ENCODE measurements at regions not wholly inside any gene's neighbourhood (a gene's known extent, or its start where the extent isn't known, plus 50 kb on each side); places are given as distances from the start of the nearest gene placed in this dataset.
"Not testable (repeated sequence)": the region's sequence is repeated elsewhere in the genome, so short reads cannot be mapped to it uniquely, and the experiment has no call there.

DNA sequence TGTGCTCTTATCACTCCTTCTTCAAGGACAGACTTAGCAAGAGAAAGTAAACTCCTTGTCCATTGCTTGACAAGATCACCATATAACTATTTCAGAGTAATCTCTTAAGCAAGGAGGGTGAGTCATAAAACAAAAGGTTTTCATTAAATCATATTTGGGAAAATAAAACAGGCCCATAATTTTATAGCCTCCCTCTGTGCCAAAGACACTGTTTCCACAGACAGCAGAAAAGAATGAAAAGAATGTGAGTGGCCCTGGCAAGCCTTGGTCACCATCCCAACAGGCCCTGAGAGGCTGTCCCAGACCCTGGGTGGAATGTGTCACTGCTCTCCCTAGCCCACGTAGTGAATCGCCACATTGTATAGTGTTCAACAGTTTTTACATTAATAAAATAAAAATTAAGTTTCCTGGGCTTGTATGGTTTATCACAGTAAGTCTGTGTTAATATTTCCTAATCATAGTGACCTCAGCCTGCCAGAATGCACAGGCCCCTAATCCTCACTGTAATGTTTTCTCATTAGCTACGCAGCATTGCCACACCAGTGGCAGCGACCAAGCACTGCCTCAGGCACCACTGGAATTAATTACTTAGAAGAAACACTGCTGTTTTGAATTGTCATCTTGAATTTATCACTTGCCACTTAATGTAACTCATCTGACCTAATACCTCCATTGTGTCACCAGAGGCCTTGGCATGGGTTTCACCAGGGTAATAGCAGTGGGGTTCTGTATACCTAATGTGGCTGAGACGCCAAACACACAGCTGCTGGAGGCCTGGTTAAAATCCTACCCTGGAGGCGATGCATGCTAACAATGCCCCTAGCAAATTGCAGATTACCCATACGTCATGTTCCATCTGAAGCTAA is 401.9 kb downstream of the LNPK start:
- DNase-seq = no peak

DNA sequence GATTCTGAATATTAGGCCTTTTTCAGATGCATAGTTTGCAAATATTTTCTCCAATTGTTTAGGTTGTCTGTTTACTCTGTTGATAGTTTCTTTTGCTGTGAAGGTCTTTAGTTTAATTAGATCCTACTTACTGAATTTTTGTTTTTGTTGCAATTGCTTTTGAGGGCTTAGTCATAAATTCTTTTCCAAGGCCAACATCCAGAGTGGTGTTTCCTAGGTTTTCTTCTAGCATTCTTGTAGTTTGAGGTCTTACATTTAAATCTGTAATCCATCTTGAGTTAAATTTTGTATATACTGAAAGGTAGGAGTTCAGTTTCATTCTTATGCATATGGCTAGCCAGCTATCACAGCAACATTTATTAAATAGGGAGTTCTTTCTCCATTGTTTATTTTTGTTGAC is 404.8 kb downstream of the LNPK start:
- DNase-seq = no peak

DNA sequence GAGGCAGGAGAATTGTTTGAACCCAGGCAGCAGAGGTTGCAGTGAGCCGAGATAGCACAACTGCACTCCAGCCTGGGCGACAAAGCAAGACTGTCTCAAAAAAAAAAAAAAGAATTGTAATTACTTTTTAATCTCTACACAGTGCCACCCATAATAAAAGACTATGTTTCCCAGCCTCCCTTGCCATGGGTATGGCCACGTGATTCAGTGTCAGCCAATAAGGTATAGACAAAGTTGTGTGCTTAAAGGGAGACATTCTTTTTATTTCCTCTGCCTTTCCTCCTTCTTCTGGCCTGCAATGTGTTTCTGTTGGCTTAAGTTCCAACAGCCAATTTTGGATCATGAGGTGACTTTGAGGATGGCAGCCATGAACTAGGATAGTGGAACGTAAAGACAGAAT is 406.9 kb downstream of the LNPK start:
- no peak for DNase-seq

DNA sequence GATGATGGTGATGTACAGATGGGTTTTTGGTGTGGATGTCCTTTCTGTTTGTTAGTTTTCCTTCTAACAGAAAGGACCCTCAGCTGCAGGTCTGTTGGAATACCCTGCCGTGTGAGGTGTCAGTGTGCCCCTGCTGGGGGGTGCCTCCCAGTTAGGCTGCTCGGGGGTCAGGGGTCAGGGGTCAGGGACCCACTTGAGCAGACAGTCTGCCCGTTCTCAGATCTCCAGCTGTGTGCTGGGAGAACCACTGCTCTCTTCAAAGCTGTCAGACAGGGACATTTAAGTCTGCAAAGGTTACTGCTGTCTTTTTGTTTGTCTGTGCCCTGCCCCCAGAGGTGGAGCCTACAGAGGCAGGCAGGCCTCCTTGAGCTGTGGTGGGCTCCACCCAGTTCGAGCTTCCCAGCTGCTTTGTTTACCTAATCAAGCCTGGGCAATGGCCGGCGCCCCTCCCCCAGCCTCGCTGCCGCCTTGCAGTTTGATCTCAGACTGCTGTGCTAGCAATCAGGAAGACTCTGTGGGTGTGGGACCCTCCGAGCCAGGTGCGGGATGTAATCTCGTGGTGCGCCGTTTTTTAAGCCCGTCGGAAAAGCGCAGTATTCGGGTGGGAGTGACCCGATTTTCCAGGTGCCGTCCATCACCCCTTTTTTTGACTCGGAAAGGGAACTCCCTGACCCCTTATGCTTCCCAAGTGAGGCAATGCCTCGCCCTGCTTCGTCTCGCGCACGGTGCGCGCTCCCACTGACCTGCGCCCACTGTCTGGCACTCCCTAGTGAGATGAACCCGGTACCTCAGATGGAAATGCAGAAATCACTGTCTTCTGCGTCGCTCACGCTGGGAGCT is 408.2 kb downstream of the LNPK start:
- DNase-seq = not testable (repeated sequence)

DNA sequence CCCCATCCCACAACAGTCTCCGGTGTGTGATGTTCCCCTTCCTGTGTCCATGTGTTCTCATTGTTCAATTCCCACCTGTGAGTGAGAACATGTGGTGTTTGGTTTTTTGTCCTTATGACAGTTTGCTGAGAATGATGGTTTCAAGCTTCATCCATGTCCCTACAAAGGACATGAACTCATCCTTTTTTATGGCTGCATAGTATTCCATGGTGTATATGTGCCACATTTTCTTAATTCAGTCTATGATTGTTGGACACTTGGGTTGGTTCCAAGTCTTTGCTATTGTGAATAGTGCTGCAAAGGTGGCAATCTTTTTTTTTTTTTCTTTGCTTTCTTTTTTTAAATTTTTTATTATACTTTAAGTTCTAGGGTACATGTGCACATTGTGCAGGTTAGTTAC is 406.7 kb upstream of the ATP5MC3 start:
- DNase-seq = not testable (repeated sequence)

DNA sequence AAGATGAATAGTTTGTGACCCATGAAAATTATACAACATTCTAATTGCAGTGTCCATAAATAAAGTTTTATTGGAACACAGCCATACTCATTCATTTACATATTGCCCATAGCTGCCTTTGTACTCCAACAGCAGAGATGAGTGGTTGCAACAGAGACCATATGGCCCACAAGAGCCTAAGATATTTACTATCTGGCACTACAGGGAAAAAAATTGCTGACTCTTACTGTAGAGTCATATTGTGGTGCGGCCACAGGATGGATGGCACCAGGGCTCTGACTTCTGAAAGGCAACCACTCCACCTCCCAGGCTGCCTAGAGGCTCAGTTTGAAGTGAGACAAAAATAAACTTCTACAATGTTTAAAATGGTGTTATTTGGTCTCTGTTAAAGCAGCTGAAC is 404.0 kb upstream of the ATP5MC3 start:
- peak; percentile 20 for DNase-seq

DNA sequence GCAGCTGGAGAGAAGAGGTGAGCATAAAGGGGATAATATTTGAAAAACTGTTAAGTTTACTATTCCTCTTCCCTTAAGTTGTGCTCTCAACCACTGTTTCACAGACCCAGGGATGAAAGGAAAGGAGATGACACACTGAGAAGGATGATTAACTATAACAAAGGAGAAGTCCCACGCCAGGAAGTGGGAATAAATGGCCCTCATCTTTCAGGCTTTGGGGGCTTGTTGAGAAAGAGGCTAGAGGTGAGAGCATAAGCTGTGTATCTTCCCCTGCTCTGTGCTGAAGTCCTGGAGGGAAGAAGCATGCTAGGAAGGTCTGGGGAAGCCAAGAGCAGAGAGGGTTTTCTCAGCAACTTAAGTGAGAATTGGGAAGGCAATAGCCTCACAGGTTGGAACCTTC is 399.1 kb upstream of the ATP5MC3 start:
- no peak for DNase-seq

DNA sequence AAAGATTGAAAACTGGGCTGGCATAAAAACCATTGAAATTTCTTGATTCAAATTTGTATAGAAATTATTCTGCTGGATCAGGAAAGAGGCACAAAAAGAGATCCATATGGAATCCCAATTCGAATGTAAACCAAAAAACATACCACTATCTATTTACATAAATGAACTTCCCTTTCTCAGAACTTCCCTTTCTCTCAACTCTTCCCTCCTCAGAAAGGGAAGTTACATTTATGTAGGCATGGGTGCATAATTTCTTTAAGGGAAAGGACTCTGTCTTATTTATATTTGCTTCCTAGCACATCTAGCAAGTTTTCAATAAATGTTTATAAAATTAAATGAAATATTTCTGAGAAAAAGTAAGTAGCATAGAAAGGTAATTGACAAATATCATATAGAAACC is 398.1 kb upstream of the ATP5MC3 start:
- DNase-seq = peak; percentile 66

DNA sequence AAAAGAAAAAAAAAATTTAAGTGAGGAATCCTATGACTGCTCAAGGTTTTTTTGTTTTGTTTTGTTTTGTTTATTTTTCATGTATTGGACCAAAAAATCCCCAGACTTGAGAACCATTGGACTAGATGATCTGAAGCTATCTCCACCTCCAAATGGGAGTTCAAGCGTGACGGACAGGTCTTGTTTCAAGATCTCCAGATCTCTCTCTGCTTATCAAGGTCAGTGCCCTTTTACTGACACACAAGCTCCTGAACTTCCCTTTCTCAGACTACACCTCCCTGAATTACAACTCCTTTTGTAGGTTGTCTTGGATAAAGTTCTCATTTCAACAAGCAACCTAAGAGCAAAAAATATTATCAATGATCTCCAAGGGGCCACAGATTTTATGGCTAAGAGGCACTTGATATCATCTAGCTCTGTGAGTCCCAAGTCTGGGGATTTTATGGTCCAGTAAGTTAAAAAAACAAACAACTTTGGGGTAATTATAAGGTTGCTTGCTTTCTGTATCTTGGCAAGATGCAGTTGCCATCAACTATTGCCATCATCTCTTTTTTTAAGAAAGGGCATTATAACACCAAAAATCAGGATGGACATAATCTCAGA is 396.0 kb upstream of the ATP5MC3 start:
- no peak for DNase-seq

DNA sequence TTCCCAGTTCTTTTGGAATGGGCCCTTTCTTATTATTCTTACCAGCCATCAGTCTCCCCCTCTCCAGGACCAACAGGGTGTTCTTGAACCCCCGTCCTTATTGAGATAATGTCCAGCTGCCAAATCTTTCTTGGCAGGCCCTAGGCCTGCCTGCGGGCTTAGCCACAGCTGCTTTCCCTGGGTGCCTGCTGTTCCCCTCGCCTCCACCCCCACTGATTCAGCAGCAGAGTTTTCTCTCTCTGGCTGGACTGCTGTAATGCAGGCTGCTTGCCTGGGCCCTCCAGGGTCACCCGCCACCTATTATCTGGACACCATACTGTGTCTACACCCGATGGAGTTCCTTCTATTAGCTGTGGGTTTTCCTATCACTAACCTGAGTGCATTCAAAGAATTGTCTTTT is 395.4 kb upstream of the ATP5MC3 start:
- DNase-seq = no peak

DNA sequence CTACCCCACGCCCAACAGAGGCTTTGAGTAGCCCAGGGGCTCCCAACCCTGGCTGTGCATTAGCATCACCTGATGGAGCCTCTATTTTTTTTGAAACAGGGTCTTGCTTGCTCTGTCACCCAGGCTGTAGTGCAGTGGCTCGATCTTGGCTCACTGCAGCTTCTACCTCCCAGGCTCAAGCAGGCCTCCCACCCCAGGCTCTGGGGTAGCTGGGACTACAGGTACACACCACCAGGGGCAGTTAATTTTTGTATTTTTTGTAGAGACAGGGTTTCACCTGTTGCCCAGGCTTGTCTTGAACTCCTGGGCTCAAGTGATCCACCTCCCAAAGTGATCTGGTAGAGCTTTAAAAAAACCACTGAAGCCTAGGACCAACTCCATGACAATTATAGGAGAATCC is 394.8 kb upstream of the ATP5MC3 start:
- no peak for DNase-seq

DNA sequence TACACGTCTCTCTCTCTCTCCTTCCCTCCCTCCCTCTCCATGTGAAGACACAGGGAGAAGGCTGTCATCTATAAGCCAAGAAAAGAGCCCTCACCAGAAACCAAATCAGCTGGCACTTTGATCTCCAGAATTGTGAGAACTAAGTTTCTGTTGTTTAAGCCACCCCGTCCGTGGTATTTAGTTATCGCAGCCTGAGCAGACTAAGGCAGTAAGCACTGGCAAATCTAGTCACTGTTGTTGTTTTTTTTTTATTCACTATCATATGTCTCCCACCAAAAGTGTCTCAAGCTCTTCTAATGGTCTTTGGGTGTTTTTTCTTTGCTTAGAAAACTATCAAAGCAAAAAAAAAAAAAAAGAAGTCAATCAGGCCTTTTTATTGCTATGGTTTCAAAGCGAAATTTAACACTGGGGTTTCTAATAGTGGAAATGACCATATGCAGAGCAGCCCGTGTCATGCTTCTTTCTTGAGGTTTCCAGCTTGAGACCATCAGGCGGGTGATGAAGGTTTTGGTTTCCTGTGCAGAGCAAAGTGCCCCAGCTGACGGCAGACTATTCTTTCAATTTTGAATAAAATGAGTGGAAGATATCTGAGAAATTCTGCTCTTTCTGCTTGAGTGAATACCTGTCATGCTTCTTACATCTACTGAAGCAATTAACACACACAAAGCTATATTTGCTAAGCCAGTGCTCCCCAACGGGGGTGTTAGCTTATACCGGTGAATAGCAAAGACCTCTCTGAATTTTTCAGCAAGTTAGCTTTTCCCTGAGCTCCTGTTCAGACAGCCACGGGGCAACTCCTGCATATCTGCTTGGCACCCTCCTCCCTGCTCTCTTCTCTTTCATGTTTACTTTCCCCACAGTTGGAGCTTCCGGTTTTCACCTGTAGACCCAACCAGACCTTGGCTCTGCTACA is 394.1 kb upstream of the ATP5MC3 start:
- peak; percentile 66 for DNase-seq

DNA sequence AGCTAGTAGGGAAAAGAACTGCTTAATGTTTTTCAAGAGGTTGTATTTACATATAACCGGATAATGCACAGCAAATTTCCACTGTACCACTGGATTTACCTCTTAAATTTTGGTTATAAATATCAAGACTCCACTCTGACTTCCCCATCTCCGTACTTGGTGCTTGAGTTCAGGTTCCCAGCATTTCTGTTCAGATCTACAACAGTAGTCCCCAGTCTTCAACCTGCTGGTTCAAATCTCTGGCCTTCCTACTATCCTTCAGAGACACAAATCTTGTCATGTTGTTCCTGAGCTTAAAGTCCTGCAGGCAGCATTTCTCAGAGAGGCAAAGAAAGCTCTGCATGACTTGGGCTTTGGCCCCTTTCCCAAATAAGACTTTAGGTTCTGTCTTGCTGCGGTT is 392.6 kb upstream of the ATP5MC3 start:
- DNase-seq = no peak

DNA sequence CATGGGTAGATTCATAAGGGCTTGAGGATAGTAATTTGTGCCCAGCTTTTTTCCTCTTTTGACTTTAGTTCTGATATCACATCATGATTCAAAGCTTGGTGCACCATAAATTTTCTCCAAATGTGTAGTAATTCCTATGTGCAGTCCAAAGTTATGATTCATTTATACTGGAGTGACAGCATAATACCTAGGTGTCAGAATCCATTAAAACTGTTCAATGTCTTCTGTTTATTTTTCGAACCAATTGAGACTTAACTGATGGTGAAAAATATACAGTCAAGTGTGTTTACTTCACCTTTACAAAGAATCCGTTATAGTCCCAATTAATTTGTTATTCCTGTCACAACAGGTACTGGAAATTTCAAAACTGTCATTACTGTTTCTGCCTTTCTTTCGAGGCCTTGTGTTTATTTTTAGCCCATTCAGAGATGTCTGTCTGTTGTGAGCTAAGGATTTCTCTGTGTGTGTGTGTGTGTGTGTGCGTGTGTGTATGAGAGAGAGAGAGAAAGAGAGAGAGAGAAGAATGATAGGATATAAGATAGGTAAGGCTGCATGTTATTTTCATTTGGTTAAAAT is 389.7 kb upstream of the ATP5MC3 start:
- DNase-seq = no peak

DNA sequence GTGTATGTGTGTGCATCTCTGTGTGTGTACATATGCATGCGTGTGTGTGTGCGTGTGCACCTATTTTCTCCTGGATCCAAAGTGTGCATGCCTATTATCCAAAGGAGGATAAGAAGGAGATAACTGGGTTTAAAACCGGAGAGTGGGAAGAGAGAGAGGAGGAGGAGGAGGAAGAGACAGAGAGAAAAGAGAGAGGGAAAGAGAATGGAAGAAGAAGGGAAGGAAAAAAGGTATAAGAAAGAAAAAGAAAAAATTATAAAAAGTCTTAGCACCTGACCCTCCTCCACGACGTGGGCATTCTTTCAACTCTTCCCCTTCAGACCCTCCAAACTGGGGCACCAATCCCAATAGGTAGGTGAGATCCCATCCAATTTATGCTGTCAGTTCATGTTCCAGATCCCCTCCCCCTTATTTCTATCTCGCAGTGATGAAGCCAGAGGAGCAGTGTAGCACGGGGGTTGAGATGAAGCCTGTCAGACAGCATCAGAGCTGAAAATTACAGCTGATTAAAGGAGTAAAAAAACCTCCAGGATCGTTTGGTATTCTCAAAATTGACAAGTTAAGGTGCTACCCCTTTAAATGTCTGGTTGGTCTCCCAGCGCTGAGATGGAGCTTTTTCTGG is 386.7 kb upstream of the ATP5MC3 start:
- no peak for DNase-seq

DNA sequence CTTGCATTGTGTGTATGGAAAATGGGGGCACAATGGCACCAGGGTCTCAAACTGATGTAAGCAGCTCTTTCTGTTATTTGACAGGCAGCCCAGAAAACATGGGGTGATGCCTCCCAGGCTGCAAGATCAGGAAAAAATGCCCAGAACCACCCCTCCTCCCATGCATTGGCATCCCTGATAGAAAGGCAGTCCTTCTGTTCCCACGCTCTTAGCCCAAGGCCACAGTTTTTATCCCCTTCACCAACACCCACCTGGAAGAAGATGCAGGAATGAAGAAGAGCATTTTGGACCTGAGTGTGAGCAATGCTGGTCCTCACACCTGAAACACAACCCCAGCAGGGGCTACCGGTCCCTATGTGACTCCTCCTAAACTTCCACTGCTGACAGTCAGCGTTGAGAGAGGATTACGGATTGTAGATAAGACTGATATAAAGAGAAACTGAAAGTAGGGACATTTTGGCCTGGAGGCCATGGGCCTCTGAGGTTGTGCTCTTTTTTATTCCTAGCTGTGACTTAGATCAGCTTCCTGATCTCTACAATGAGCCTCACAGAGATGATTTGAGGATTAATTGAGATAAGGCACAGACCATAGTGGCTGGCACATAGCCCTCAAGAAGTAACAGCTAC is 386.0 kb upstream of the ATP5MC3 start:
- DNase-seq = peak; percentile 10

DNA sequence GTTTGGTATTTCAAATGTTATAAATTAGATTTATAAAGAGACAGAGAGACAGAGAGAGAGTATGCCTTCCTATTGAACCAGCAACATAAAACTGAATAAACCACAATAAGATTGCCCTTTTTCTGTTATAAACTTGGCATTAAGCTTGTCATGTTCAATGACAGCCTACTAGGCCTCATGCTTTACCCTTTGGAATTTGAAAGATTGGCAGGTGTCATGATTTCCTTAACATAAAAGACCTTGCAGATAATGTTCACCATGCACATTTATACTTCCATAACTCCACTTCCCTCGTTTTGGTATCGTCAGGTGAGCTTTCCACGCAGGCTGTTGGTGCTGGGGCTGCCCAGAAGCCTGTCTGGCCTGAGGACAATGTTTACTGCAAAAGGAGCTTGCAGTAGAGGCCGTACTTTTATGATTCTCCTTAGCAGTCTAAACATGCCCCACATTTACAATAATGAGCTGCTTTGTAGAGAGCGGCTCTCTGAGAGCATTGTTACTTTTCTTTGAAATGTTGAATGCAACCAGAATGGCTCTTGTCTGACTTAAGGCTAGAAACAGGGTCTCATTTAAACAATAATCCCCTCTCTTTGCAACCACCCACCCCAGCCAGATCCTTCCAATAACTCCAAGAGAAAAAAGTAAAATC is 379.1 kb upstream of the ATP5MC3 start:
- DNase-seq = no peak

DNA sequence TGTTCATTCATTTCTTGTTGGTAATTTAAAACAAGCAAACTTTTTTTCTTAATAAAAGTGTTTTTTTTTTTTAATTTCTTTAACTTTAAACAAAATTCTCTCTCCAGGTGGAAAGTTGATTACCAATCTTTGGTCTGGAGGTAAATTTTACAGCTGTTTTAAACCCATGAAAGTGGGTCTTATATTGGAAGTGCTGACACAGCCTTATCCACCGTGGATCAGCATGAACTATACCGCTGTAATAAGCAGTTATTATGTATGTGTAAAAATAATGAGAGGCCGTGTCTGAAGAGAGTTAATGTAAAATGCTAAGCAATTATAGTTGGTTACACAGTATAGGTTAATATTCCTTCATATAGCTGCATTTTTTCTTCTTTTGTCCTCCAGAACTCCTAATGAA is 378.1 kb upstream of the ATP5MC3 start:
- no peak for DNase-seq

DNA sequence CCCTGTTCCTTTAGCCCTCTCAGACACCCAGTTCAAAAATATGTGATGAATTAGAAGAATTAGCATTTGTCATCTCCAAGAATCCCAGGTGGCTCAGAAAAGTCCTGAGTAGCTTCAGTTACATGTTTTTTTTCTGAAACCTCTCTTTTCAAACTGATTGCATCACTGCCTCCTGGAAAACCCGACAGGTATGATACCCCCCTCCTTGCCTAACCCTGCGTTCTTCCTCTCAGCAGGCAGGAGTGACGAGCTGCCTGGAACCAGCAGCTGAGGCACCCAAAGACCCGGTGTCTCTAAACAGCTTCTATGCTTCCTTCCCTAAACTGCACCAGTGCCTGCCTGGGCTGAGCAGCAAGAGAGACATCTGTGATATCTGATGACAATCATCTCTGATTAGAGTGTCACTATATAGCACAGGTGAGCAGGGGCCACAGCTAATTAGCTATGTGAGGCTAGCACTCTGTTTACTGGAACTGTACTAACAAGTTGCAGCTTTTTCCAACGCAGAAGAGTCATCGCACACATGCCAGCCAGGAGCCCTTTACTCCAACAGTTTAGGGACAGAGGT is 376.4 kb upstream of the ATP5MC3 start:
- peak; percentile 14 for DNase-seq

DNA sequence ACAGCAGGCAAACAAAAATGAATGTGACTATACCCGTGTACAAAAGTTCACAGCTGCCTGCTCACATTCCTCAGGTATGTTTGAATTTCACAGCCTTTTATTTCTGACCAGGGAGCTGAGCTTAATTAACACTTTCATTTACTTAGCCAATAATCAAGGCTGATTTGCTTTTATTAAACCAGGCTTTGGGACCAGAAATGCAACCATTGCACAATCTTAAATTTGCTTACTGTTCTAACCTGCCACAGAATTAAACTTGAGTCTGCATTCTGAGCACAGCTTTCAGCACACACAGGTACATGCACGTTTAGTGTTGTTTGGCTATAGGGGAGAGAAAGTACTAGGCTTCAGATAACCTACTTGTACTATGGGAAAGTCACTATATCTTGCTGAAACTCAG is 372.4 kb upstream of the ATP5MC3 start:
- DNase-seq = no peak

All from hematopoietic multipotent progenitor cell treated with erythropoietin and hydrocortisone succinate and interleukin-3 and kit ligand, for 4 days (in vitro differentiated cells).